Activated CD8-positive, alpha-beta memory T cell treated with anti-CD3 and anti-CD28 coated beads, Interleukin-2, amount 50 U/mL, for 1 hour (primary cell): ENCODE measurements at regions not wholly inside any gene's neighbourhood (a gene's known extent, or its start where the extent isn't known, plus 50 kb on each side); places are given as distances from the start of the nearest gene placed in this dataset.

ENCODE experiments used
- DNase-seq: peaks from one replicate; pipeline ENCODE4 v3.0.0-alpha.2; 2020; ENCODE audit errors: extremely low read depth

DNA sequence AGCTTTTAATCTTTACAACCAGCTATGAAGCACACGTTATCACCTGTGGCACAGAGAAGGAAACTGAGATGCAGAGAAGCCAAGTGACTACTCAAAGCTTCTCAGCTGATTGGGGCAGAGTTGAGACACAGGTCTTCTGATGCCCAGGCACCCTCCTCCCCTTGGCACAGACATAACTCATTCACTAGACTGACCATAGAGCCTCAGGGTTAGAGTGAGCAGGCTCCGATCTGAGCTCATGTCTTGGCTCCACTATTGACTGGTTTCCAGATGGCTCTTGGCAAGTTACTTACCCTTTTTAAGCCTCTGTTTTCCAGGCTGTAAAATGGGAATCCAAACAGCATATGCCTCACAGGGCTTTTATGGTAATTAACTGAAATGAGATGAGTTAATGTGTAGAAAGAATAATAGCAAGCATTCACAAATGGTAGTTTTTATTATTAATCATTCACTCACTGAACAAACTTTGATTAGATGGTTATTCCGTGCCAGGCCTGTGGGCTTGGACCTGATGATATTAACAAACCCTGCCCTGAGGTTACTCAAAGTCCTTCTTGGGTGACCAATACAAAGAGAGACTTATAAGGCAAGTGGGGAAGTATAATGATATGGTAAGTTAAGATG is 184.3 kb downstream of the ANXA2 start:
- DNase-seq, result no peak

DNA sequence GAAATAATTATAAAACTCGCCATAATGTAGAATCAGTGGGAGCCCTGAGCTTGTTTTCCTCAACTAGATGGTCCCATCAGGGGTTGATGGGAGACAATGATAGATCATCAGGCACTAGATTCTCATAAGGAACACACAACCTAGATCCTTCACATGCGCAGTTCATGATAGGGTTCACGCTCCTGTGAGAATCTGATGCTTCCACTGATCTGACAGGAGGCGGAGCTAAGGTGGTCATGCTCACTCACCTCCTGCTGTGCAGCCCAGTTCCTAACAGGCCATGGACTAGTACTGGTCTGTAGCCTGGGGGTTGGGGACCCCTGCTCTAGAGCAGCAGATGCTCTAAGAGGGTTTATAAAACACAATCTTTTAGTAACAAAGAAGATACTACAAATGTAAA is 183.6 kb downstream of the ANXA2 start:
- DNase-seq, result no peak

GRCh38 chr15:60215225-60215963 is 182.4 kb downstream of the ANXA2 start:
- no peak for DNase-seq

DNA sequence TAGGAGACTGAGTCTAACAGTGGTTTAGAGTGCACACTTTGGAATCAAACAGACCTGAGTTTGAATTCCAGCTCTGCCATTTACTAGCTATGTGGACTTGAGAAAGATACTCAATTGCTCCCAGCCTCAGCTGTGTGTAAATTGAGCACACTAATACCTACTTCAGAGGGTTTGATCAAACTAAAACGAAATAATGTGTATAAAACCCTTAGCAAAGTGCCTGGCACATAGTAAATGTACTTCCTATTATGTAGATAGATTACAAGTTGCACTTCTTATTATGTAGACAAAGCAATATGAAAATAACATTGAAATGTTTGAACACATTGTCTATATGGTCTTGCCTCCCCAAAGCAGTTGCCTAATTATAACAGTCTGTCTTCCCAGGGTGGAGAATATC is 180.6 kb downstream of the ANXA2 start:
- no peak for DNase-seq

DNA sequence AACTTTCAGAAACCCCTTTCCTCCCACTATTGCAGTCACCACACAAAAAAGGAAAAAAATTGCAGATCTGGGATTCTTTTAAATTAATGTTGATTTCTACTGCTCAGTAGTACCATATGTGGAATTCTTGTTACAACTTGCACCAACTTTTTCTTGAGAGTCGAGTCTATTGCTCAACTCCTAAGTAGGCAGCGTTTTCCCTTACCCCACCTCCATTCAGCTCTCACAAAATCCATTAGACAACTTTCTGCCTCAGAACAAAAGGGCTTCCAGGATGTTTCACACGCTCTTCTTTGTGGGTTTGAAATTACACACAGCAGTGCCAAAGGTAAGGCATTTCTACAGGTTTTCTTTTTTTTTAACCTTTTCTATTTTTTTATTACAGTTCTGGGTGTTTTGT is 179.5 kb downstream of the ANXA2 start:
- no peak for DNase-seq

- DNase-seq, result no peak
Observed at GRCh38 chr15:60219866-60220265, 177.9 kb downstream of the ANXA2 start.

- DNase-seq, result no peak
Observed at GRCh38 chr15:60221356-60221755, 176.4 kb downstream of the ANXA2 start.

DNA sequence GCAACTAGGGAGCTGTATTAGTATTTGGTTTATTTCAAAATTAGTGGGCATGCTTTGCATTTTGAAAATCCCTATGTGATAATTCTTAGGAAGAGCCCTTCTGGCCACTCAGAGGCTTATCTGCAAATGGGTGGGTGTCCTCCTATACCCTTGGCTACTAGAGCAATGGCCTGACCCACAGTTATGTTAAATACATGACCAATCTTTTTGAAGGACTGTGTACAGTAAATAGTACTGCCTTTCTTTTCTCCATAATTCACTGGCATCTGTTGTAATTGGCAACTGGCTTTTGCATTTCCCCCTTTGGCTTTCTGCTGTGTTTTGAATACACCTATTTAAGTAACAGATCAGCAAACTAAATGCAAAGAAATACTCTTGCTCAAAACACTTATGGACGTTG is 175.4 kb downstream of the ANXA2 start:
- no peak for DNase-seq

DNA sequence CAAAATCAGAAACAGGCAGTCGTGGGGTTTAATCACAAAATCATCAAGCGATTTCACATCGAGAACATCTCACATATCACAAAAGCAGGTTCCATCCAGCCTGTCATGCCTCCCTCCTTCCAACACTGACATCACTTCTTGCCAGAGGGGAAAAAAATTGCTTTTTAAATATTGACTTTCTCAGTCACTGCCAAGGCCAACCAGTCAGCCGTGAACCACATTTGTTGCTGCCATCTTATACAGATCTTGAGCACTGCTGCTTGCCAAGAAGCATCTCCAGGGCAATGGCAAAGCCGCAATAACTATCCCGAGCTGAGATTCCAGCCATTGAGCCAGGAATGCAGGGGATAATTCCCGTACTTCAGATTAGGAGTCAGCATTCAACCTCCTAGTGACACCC is 174.6 kb downstream of the ANXA2 start:
- no peak for DNase-seq

DNA sequence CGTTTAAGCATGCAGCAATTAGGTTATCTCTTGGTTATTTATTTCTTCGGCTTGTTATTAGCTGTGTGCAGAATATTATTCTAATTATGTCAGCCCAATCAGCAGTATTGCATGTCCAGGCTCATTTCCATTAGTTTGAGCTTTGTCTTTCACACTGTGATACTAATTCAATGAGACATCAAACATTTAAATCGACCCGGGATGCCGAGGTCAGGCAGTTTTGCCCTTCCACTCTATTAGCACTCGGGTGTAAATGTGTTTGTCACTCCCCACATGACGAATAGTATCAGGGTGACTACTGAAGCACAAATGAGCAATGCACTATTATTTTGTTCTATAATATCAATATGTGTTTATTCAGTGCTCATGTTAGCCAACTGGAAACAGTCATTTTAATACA is 170.9 kb downstream of the ANXA2 start:
- no peak for DNase-seq

GRCh38 chr15:60228101-60228500 is 169.7 kb downstream of the ANXA2 start:
- DNase-seq, result no peak

- DNase-seq, result no peak
Observed at GRCh38 chr15:60228619-60229018, 169.2 kb downstream of the ANXA2 start.

- no peak for DNase-seq
Observed at GRCh38 chr15:60235951-60236710, 161.7 kb downstream of the ANXA2 start.

DNA sequence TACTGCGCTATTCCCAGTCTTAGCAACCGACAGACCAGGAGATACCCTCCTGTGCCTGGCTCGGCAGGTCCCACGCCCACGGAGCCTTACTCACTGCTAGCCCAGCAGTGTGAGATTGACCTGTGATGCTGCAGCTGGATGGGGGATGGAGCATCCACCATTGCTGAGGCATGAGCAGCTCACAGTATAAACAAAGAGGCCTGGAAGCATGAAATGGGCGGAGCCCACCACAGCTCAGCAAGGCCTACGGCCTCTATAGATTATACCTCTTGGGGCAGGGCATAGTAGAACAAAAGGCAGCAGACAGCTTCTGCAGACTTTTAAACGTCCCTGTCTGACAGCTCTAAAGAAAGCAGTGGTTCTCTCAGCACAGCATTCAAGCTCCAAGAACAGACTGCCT is 160.3 kb downstream of the ANXA2 start:
- no peak for DNase-seq

- no peak for DNase-seq
Observed at GRCh38 chr15:60243769-60244168, 154.0 kb downstream of the ANXA2 start.

GRCh38 chr15:60244813-60245212 is 153.0 kb downstream of the ANXA2 start:
- no peak for DNase-seq

DNA sequence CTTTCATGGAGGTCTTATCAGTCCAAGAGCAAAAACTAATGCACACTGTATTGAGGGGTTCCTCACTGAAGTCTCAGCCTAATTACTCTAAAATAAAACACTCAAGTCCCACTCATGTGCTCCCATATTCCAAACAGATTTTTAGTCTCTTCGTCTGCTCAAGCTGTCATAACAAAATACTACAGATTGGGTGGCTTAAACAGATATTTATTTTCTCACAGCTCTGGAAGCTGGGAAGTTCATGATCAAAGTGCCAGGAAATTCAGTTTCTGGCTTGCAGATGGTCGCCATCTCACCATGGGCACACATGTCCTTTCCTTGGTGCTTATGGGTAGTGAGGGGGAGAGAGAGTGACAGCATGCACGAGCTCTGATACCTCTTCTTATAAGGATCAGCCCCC is 147.5 kb downstream of the ANXA2 start:
- no peak for DNase-seq

DNA sequence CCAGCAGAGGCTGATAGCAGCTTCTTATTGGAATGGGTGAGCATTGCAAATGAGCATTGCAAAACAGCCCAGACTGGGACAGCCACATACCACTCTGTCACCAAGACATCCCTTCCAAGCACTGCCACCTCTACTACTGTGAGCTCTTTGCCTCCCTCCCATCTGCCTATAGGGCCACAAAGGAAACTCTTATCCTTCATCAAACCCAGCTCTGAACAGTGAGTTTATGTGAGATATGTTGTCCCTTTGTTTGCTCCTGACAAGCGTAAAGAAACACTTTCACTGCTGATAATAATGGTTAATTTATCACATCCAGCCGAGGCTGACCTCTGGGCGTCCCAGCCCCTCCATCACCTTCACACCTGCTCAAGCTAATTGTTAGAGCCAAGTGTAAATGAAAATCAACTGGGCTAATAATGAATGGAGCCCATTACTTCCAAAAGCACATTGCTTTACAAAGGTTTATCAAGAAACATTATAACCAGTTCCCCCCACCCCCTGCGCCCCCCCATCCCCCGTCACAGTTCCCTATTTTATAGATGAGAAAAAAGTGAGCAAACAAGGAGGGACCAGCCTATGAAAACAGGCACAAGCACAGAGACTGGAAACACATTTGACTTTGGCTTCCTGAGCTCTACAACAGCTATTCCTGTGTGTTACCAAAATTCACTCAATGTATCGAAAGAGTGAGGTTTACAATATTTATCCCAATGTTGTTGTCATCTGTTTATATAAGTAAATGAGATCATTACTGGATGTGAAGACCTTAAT is 146.3 kb downstream of the ANXA2 start:
- DNase-seq, result no peak

DNA sequence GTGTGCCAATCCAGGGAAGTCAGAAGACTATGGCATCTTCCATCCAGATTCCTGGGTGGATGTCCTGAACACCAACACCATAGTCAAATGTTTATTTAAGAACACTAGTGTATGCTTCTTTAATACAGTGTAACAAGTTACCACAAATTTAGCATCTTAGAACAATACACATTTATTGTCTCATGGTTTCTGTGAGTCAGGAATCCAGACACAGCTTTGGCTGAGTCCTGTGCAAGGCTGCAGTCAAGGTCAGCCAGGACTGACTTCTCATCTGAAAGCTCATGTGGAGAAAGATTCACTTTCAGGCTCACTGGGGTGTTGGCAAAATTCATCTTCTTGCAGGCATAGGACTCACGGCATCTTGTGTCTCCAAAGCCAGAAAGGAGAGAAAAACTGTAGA is 143.4 kb downstream of the ANXA2 start:
- DNase-seq, result no peak

- no peak for DNase-seq
Observed at GRCh38 chr15:60255390-60255789, 142.4 kb downstream of the ANXA2 start.

- no peak for DNase-seq
Observed at GRCh38 chr15:60257591-60258159, 140.1 kb downstream of the ANXA2 start.

GRCh38 chr15:60259469-60259868 is 138.3 kb downstream of the ANXA2 start:
- no peak for DNase-seq
